ENCODE measurements at regions not wholly inside any gene's neighbourhood (a gene's known extent, or its start where the extent isn't known, plus 50 kb on each side); places are given as distances from the start of the nearest gene placed in this dataset.

GRCh38 chr2:136206613-136207012 is 88.7 kb upstream of the CXCR4 start:
- TF ChIP-seq REPIN1 (tag by site-specific recombination; IDR thresholded peaks at IDR 0.05; ENCODE audit: low read depth) (no peak), CTCF (tag by site-specific recombination; IDR thresholded peaks at IDR 0.05) (no peak), MZF1 (tag by site-specific recombination; IDR thresholded peaks at IDR 0.05; ENCODE audit: borderline replicate concordance) (no peak), PRDM2 (tag by site-specific recombination; IDR thresholded peaks at IDR 0.05; ENCODE audit: borderline replicate concordance) (no peak), TRIM28 (IDR thresholded peaks at IDR 0.05; ENCODE audit: borderline replicate concordance, low read length) (no peak), PBX3 (CRISPR knock-in tag; IDR thresholded peaks at IDR 0.05) (no peak), ZNF785 (tag by site-specific recombination; IDR thresholded peaks at IDR 0.05) (no peak), ZNF121 (tag by site-specific recombination; IDR thresholded peaks at IDR 0.05) (no peak), ZNF488 (tag by site-specific recombination; IDR thresholded peaks at IDR 0.05) (no peak), GLI4 (tag by site-specific recombination; IDR thresholded peaks at IDR 0.05) (no peak), ZNF585B (tag by site-specific recombination; IDR thresholded peaks at IDR 0.05) (no peak), ZNF791 (tag by site-specific recombination; IDR thresholded peaks at IDR 0.05) (no peak), KLF7 (tag by site-specific recombination; IDR thresholded peaks at IDR 0.05; ENCODE audit: borderline replicate concordance) (no peak), ZNF24 (tag by site-specific recombination; IDR thresholded peaks at IDR 0.05) (no peak)
